Activated CD4-positive, alpha-beta T cell treated with anti-CD3 and anti-CD28 coated beads, Interleukin-2, Interleukin-6, amounts not matched to agents 100 ng/mL and 50 ng/mL, durations not matched to agents 16 hours and 8 hours (primary cell): ENCODE measurements at regions not wholly inside any gene's neighbourhood (a gene's known extent, or its start where the extent isn't known, plus 50 kb on each side); places are given as distances from the start of the nearest gene placed in this dataset.

Experiments
- DNase-seq: peaks from one replicate; pipeline ENCODE4 v3.0.0-alpha.2; 2020

DNA sequence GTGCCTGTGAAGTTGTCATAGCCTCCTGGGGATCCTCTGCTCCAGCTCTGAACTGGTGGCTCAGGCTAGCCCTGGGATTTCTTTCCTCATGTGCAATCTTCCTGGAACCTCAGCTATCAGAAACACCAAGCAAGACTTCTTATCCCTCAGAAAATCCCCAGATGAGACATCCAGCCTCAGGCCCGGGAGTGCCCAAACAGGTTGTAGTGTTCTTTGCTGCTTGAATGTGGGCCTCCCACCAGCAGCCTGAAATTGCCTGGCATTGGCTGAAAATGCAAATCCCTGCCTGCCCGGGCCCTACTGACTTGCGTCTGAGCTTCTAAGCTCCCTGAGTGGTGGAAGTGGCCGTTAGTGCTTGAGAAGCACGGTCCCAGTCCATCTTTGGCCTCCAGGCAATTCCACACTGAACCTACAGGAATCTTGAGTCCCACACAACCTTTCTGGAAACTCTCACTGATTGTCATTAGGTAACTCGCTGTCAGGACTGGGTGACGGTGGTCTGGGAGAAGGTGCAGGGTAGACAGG lies 146.8 kb downstream of the ZBTB18 start:
- DNase-seq: no peak

GRCh38 chr1:244199902-244200301 lies 148.8 kb downstream of the ZBTB18 start:
- no peak for DNase-seq

DNA sequence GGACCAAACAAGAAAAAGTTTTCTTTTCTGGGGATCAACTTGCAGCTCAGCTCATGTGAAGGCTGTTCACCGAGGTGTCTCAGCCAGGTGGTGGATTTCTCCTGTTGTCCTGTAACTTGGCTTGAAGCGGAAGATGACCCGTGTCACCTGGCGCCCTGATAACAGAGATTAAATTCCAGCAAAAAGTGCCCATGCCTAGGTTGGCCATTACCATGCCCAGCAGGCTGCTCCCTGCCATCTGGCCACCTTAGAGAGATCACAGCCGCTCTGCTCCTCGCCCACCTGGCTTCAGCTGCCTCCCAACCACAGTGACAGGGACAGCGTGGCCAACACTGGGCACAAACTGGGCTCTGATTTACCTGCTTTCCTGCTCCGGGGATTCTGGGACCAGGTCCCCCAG lies 149.5 kb downstream of the ZBTB18 start:
- no peak for DNase-seq

DNA sequence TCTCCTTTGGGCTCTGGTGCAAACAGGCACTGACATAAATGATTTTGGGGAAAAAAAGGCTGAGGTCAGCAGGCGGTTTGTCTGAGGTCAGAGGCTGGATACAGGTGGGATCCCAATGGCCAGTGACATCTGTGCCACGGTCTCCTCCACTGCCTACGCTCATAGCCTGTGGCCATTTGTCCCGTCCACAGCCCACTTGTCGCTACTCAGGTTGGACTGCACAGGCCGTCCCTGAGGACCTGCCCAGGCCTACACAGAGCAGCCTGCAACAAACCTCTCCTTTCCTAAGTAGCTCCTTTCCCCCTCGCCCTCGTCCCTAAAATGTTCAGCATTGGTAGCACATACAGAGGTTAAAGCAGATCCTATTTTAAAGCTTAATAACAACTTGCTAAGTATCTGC lies 150.7 kb downstream of the ZBTB18 start:
- no peak for DNase-seq

DNA sequence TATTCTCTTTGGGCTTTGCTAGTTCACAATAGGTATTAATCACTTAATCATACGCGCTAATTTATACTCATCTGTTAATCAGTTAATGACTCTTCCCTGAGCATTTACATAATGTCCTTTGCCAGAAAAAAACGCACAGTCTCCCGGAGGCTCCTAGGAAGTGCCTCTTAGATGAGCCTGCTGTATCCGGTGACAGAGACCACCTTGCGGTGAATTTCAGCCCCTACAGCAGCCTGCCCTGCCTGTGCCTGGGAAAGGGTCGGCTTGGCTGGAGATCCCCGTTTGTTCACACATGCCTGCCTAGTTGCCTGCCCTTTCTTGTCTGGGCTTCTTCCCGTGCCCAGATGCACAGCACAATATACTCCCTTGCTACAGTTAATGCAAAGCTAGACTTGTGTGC lies 152.9 kb downstream of the ZBTB18 start:
- no peak for DNase-seq

DNA sequence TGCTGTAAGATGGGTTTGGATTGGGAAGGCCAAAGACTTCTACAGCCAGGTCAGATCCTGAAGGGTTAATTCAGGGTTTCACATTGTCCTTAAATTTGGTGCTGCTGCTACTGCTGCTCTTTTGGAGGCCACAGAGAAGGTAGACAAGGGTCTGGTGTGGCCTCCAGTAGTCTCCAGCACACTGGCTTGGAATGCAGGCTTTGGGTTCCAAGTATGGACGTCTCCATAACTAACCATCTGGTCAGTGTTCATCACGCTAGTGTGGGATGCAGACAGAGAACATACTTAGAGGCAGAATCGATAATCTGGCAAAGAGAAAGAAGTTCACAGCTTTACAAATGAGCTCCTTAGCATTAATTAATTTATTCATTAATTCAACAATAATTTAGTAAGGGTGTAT lies 154.1 kb downstream of the ZBTB18 start:
- DNase-seq: no peak

DNA sequence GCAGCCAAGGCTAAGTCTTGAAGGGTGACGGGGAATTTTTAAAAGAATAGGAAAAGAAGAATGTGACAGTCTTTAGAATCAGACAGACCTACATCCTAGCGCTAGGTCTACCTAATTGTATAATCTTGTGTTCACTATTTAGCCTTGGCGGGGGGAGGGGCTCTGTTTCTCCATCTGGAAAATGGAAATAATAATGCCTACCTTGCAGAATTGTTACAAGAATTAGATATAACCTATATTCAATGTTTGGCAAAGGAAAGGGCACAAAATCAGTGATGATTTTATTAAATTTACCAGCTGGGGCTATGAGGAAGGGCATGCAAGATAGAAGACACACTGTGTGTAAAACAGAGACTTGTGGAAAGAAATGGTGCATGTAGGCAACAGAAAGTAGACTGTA lies 154.8 kb downstream of the ZBTB18 start:
- DNase-seq: no peak

- no peak for DNase-seq
Measured at GRCh38 chr1:244207042-244207934, 156.2 kb downstream of the ZBTB18 start.

- no peak for DNase-seq
Measured at GRCh38 chr1:244207935-244208244, 156.8 kb downstream of the ZBTB18 start.

DNA sequence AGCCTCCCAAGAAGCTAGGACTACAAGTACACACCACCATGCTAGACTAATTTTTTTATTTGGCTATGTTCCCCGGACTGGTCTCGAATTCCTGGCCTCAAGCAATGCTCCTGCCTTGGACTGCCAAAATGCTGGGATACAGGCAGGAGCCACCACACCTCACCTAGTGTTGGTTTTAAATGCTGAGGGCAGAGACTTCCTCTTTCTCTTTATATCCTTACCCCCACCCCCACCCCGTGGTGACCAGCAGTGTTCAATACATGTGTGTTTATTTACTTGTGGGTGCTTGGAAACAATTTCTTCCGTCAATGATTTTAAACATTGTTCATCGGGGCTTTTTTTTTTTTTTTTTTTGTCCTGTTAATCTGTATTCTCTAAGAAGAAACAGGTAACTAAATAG lies 158.9 kb downstream of the ZBTB18 start:
- DNase-seq: no peak

DNA sequence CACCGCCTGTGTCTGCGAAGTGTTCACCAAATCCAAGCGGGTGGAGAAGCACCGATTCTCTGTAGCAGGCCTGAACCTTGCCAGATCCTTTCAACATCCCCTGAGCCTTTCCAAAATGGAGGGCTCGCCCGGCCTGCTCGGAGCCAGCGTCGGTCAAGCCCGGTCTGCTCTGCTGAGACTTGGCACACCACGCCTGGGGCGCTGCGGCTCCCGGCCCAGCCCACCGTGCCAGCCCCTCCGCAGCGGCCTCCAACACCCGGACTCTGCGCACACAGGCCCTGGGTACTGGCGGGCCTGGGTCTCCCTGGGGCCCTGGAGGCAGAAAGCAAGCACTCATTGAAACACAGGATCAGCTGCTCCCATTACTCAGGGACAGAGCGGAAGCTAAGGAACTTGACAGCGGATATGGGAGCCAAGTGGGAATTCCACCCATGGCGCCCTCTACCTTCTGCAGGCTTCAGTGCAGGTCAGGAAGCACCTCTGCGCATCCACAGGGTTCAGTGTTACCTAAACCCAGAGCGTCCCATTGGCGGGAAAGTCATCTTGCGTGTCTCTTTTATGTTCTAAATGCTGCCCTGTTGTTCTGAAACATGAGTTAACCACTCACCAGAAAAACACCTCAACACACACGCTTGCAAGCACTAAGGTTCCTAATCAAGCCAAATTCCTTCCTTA lies 159.9 kb downstream of the ZBTB18 start:
- DNase-seq: no peak

GRCh38 chr1:244211559-244211944 lies 160.5 kb downstream of the ZBTB18 start:
- no peak for DNase-seq

DNA sequence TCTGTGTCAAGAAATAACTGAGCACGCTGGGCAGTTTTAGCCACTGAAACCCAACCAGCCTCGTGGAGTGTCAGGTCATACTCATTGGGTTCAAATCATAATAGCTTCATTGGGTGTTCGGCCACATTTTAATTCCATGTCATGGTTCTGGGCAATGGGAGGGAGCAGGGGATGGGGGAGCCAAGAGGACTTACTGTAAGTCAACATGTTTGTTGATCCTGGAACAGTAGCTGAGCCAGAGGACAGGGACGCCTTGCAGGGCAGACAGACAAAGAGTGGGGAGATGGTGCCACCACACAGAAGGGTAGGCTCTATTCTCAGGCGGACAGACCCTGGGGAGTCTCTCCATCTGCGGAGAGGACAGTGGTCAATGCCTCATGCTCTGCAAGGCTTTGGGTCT lies 161.1 kb downstream of the ZBTB18 start:
- no peak for DNase-seq

- no peak for DNase-seq
Measured at GRCh38 chr1:244212797-244213475, 161.9 kb downstream of the ZBTB18 start.

- no peak for DNase-seq
Measured at GRCh38 chr1:244214009-244214967, 163.2 kb downstream of the ZBTB18 start.

DNA sequence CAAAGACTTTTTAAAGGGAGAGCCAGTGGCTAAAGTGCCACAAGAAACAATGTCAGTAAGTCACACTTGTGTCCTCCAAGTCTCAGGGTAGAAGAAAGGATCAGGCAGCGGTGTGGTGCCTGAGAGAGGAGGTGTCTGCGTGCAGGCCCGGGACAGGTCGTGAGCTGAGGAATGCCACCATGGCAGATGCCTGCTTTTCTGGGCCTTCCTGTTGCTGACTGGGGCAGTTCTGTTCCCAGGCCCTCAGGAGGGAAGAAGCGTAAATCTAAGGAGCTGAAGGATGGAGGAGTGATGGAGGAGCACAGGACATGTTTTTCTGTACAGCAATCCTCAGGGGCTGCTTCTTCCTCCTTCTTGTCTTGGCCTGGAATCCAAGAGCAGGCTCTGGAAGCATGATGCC lies 165.8 kb downstream of the ZBTB18 start:
- DNase-seq: no peak

GRCh38 chr1:244217711-244218110 lies 166.6 kb downstream of the ZBTB18 start:
- DNase-seq: no peak

- no peak for DNase-seq
Measured at GRCh38 chr1:244218220-244218619, 167.1 kb downstream of the ZBTB18 start.

DNA sequence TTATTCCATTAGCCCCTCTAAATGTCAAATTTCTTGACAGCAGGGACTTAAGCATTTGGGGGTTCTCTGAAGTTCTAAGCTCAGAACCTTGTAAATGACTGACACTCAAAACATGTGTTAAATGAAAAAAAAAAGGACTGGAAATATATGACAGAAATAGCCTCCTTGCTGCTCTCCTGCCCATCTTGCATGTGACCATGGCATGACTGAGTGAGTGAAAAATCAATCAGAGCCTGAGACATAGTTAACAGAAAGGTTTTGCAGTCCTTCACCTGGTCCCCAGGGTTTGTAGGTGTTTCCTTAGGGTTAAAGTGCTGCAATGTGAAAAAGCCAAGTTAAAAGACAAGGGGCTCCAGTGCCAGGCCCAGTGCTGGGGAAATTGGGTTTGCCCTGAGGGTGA lies 168.1 kb downstream of the ZBTB18 start:
- DNase-seq: no peak

DNA sequence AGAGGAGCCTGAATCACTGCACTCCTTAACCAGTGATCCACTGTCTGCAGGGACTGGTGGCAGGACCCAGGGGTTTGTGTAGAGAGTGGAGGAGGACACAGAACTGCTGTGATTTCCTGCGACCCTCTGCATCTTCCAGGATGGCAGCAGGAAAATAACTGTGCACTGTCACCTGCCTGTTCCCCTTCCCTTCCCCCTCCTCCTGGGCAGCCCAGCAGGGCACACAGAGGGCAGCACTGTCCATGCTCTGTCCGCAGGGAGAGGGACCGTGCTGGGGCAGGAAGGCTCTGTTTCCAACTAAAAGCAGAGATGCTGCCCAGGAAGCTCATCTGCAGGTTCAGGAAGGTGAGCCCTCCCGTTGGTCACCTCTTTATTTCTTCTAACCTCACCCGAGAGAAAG lies 168.7 kb downstream of the ZBTB18 start:
- DNase-seq: no peak

- DNase-seq: no peak
Measured at GRCh38 chr1:244220410-244220809, 169.3 kb downstream of the ZBTB18 start.

- DNase-seq: no peak
Measured at GRCh38 chr1:244221991-244222390, 170.9 kb downstream of the ZBTB18 start.
